Activated naive CD4-positive, alpha-beta T cell (primary cell): ENCODE measurements at regions not wholly inside any gene's neighbourhood (a gene's known extent, or its start where the extent isn't known, plus 50 kb on each side); places are given as distances from the start of the nearest gene placed in this dataset.
"Not testable (repeated sequence)": the region's sequence is repeated elsewhere in the genome, so short reads cannot be mapped to it uniquely, and the experiment has no call there.

Experiments
- DNase-seq, 4 experiments: peaks; one replicate each; lab custom pipeline; 2025; lab: John Stamatoyannopoulos, UW

- DNase-seq, result no peak
These were observed 182.8 kb downstream of the NRP2 start for GRCh38 chr2:205865056-205865455.

- no peak for DNase-seq
These were observed 182.2 kb downstream of the NRP2 start for GRCh38 chr2:205864491-205864890.

GRCh38 chr2:205862761-205863160 lies 180.5 kb downstream of the NRP2 start:
- DNase-seq, result not testable (repeated sequence)

- no peak for DNase-seq
These were observed 178.6 kb downstream of the NRP2 start for GRCh38 chr2:205860885-205861284.

GRCh38 chr2:205860181-205860580 lies 177.9 kb downstream of the NRP2 start:
- DNase-seq, result no peak

GRCh38 chr2:205858881-205859441 lies 176.7 kb downstream of the NRP2 start:
- no peak for DNase-seq

GRCh38 chr2:205858275-205858674 lies 176.0 kb downstream of the NRP2 start:
- no peak for DNase-seq

GRCh38 chr2:205857520-205858237 lies 175.4 kb downstream of the NRP2 start:
- no peak for DNase-seq

GRCh38 chr2:205852457-205852856 lies 170.2 kb downstream of the NRP2 start:
- DNase-seq, result no peak

- no peak for DNase-seq
These were observed 168.3 kb downstream of the NRP2 start for GRCh38 chr2:205850611-205851010.

- no peak for DNase-seq
These were observed 167.8 kb downstream of the NRP2 start for GRCh38 chr2:205850132-205850531.

GRCh38 chr2:205849136-205849535 lies 166.8 kb downstream of the NRP2 start:
- no peak for DNase-seq

- no peak for DNase-seq
These were observed 166.3 kb downstream of the NRP2 start for GRCh38 chr2:205848601-205849000.
